GM23338 (cell line): ENCODE measurements at regions not wholly inside any gene's neighbourhood (a gene's known extent, or its start where the extent isn't known, plus 50 kb on each side); places are given as distances from the start of the nearest gene placed in this dataset.

Experiments used
- ATAC-seq: fragments of 200-7000 bp; cut with Tn5 transposase; 3 replicates; pipeline ENCODE4 v1.9.1; 2020
- DNase-seq: peaks from one replicate; pipeline ENCODE4 v3.0.0-alpha.2; 2015; ENCODE audit warnings: low spot score
- H2AFZ ChIP-seq: fragments of 200-600 bp; sonication (generic); 2 replicates; pipeline ENCODE4 v1.8.0; 2016; ENCODE audit warnings: antibody characterized with exemption, mild to moderate bottlenecking, moderate library complexity
- H3F3A ChIP-seq: fragments of 200-600 bp; sonication (generic); replicated peaks from 2 replicates; pipeline ENCODE4 v1.8.0; 2017; ENCODE audit warnings: antibody characterized with exemption, mixed run types, low read depth
- H3K27ac ChIP-seq: fragments of 200-600 bp; sonication (generic); 2 replicates; pipeline ENCODE4 v1.6.1; 2016; ENCODE audit warnings: low read depth
- H3K27me3 ChIP-seq: fragments of 200-600 bp; sonication (generic); 2 replicates; pipeline ENCODE4 v1.8.0; 2016; ENCODE audit warnings: mild to moderate bottlenecking, mixed run types, moderate library complexity; ENCODE audit not compliant: insufficient read depth
- H3K36me3 ChIP-seq: fragments of 200-600 bp; sonication (generic); 2 replicates; pipeline ENCODE4 v1.8.0; 2016; ENCODE audit warnings: mild to moderate bottlenecking; ENCODE audit not compliant: insufficient read depth
- H3K4me1 ChIP-seq: fragments of 200-600 bp; sonication (generic); 2 replicates; pipeline ENCODE4 v1.8.0; 2016; ENCODE audit warnings: mild to moderate bottlenecking, moderate library complexity; ENCODE audit not compliant: insufficient read depth
- H3K4me2 ChIP-seq: fragments of 200-600 bp; sonication (generic); 2 replicates; pipeline ENCODE4 v1.7.1; 2017; ENCODE audit warnings: mixed run types
- H3K4me3 ChIP-seq: fragments of 200-600 bp; sonication (generic); 2 replicates; pipeline ENCODE4 v1.6.1; 2016; ENCODE audit warnings: mixed run types
- H3K79me2 ChIP-seq: fragments of 200-600 bp; sonication (generic); replicated peaks from 2 replicates; pipeline ENCODE4 v1.8.0; 2017; ENCODE audit warnings: mild to moderate bottlenecking; ENCODE audit not compliant: insufficient read depth
- H3K9me2 ChIP-seq: fragments of 200-600 bp; sonication (generic); 2 replicates; pipeline ENCODE4 v1.8.0; 2017; ENCODE audit not compliant: insufficient read depth
- H4K20me1 ChIP-seq: fragments of 200-600 bp; sonication (generic); replicated peaks from 2 replicates; pipeline ENCODE4 v1.8.0; 2017; ENCODE audit warnings: mild to moderate bottlenecking; ENCODE audit not compliant: insufficient read depth
- H3K27ac Mint-ChIP-seq: 2 replicates; pipeline ENCODE4 v1.8.0; 2020; ENCODE audit warnings: inconsistent platforms, mild to moderate bottlenecking, moderate library complexity, mixed read lengths
- H3K27me3 Mint-ChIP-seq: 3 replicates; pipeline ENCODE4 v1.8.0; 2022; ENCODE audit warnings: low read depth, mild to moderate bottlenecking, moderate library complexity, mixed read lengths, inconsistent platforms; ENCODE audit not compliant: insufficient read depth, poor library complexity
- H3K36me3 Mint-ChIP-seq: 3 replicates; pipeline ENCODE4 v1.8.0; 2021; ENCODE audit warnings: low read depth, mild to moderate bottlenecking, inconsistent platforms, moderate library complexity, mixed read lengths
- H3K4me1 Mint-ChIP-seq: 3 replicates; pipeline ENCODE4 v1.8.0; 2020; ENCODE audit warnings: mild to moderate bottlenecking, inconsistent platforms, mixed read lengths
- H3K4me3 Mint-ChIP-seq: 3 replicates; pipeline ENCODE4 v1.8.0; 2021; ENCODE audit warnings: moderate library complexity, mild to moderate bottlenecking, inconsistent platforms, mixed read lengths
- H3K9me3 Mint-ChIP-seq: 3 replicates; pipeline ENCODE4 v1.8.0; 2020; ENCODE audit warnings: moderate library complexity, mild to moderate bottlenecking, inconsistent platforms, mixed read lengths
- CREB1 ChIP-seq: fragments of 250-450 bp; sonication (Bioruptor Pico); IDR thresholded peaks from 2 replicates; pipeline ENCODE4 v1.5.0; 2020; ENCODE audit warnings: low read depth, mild to moderate bottlenecking, moderate library complexity
- CTCF ChIP-seq, 2 experiments: fragments of 200-600 bp in 1 of 2; sonication (generic) in 1 of 2; conservative IDR thresholded peaks; 2 replicates each; pipeline versions ENCODE4 v1.5.1 to v1.6.1; 2016 to 2017; ENCODE audit warnings: antibody characterized with exemption in 2 of 2, low read depth in 2 of 2, mild to moderate bottlenecking in 2 of 2, moderate library complexity in 1 of 2
- EZH2 ChIP-seq: fragments of 200-600 bp; sonication (generic); IDR thresholded peaks from one replicate; pipeline ENCODE4 v1.8.0; 2017; ENCODE audit warnings: antibody characterized with exemption, mild to moderate bottlenecking, low read depth; ENCODE audit not compliant: unreplicated experiment
- EZH2phosphoT487 ChIP-seq: fragments of 200-600 bp; sonication (generic); IDR thresholded peaks from one replicate; pipeline ENCODE4 v1.8.1; 2018; ENCODE audit warnings: antibody characterized with exemption; ENCODE audit not compliant: unreplicated experiment
- NANOG ChIP-seq: IDR thresholded peaks from 2 replicates; pipeline ENCODE4 v1.6.1; 2016; ENCODE audit warnings: antibody characterized with exemption, borderline replicate concordance
- ZNF114 ChIP-seq: fragments of 250-450 bp; sonication (Bioruptor Pico); IDR thresholded peaks from 2 replicates; pipeline ENCODE4 v1.5.0; 2020; ENCODE audit warnings: mild to moderate bottlenecking, moderate library complexity
- ZNF462 ChIP-seq: fragments of 250-450 bp; sonication (Bioruptor Pico); IDR thresholded peaks from 2 replicates; pipeline ENCODE4 v1.5.0; 2020; ENCODE audit warnings: mild to moderate bottlenecking, moderate library complexity

GRCh38 chr18:61085761-61086160, 247.5 kb upstream of the CDH20 start (continued):
- TF ChIP-seq CTCF (conservative IDR thresholded peaks at IDR 0.05; ENCODE audit: low read depth in 2 of 2): no peak; a peak in 1 of 4 replicates

GRCh38 chr18:61086657-61087056, 246.6 kb upstream of the CDH20 start:
- Histone ChIP-seq H2AFZ (no peak overlapping the region), H3K9me2 (no peaks in the 10 kb centered on the region), H3F3A (no peaks in the 10 kb centered on the region), H3K4me3 (no peak overlapping the region), H4K20me1 (no peaks in the 10 kb centered on the region), H3K36me3 (no peaks in the 10 kb centered on the region), H3K4me1 (no peaks in the 10 kb centered on the region), H3K27ac (no peak overlapping the region), H3K27me3 (no peaks in the 10 kb centered on the region), H3K79me2 (no peaks in the 10 kb centered on the region), H3K4me2 (no peak overlapping the region)
- Mint-ChIP-seq H3K27me3 (no peaks in the 10 kb centered on the region), H3K4me1 (no peaks in the 10 kb centered on the region), H3K27ac (no peak overlapping the region), H3K9me3 (no peaks in the 10 kb centered on the region), H3K4me3 (no peak overlapping the region), H3K36me3 (no peaks in the 10 kb centered on the region)
- TF ChIP-seq CREB1 (CRISPR knock-in tag): no peak
- no peak for TF ChIP-seq ZNF462 (CRISPR knock-in tag)
- TF ChIP-seq EZH2phosphoT487: no peak
- TF ChIP-seq ZNF114 (CRISPR knock-in tag): no peak
- no peak for TF ChIP-seq EZH2
- no peak for TF ChIP-seq CTCF (conservative IDR thresholded peaks at IDR 0.05; ENCODE audit: low read depth in 2 of 2)
- no peak for TF ChIP-seq NANOG
- no peak for ATAC-seq
- no peak for DNase-seq
